ENCODE measurements at regions not wholly inside any gene's neighbourhood (a gene's known extent, or its start where the extent isn't known, plus 50 kb on each side); places are given as distances from the start of the nearest gene placed in this dataset.
A peak's percentile ranks its signal among the peaks of the same experiment; 100 is the strongest.
"Not testable (repeated sequence)": the region's sequence is repeated elsewhere in the genome, so short reads cannot be mapped to it uniquely, and the experiment has no call there.

DNA sequence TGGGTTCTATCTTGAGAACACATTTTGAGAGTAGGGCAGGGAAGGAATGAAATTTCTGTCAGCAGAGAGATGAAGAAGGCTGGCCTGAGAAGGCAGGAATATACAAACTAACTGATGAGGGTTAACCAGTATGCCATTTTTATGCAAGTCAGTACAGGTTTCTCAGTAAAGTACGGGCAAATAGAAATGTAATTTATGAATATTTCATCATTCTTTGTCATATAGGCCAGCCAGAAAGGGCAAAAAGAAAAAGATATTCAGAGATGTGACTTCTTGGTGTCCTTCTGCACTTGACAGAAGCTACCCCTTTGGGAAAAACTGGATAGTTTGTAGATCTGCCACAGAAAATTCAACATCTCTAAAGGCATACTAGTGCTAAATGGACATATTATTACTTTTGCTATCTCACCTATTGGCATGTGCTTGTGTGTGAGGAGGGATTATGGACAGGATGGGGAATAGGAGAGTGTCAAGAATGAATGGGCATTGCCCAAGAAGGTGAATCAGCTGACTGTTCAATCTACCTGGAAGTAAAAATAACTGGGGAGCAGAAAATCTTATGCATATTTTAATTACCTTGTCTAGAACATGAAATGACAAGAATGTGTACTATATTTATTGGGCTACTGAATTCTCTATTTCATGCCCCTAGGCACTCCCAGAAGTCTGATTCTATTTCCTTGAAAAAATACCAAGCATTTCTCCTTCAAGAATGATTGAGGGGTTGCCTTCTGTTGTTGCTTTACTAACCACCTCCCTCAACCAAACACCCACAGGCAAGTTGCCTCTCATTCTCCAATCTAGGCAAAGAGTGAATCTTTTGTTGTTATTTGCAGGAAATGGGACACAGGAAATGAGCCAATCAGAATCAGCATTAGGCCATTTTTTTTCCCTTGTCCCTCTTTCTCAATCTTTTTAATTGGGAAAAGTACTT, 175.1 kb upstream of the SLC38A2 start:
- Mint-ChIP-seq H3K36me3 (ENCODE audit: insufficient read depth, unreplicated experiment) (no peaks in the 10 kb centered on the region), H3K27ac (ENCODE audit: unreplicated experiment) (no peak overlapping the region), H3K9me3 (ENCODE audit: low read depth, unreplicated experiment) (peaks cover 10% of the 10 kb centered on the region), H3K4me1 (ENCODE audit: low read depth, unreplicated experiment) (peaks cover 32% of the 10 kb centered on the region), H3K27me3 (ENCODE audit: unreplicated experiment) (no peaks in the 10 kb centered on the region), H3K4me3 (ENCODE audit: low read depth, unreplicated experiment) (no peak overlapping the region)
- intact Hi-C loops (cut with micrococcal nuclease; ENCODE audit: unreplicated experiment): no loop called here
- DNase-seq: peak; percentile 3
- CTCF ChIA-PET: no interaction called here
- TF ChIP-seq CTCF (IDR thresholded peaks at IDR 0.05; ENCODE audit: unreplicated experiment): no peak
- no TSS peak for BruUV-seq (replicated peaks)

- no peaks in the 10 kb centered on the region for H3K27me3 Mint-ChIP-seq (ENCODE audit: unreplicated experiment)
- peaks cover 10% of the 10 kb centered on the region for H3K9me3 Mint-ChIP-seq (ENCODE audit: low read depth, unreplicated experiment)
- no peak for DNase-seq
- CTCF ChIA-PET: no interaction called here
- peaks cover 32% of the 10 kb centered on the region for H3K4me1 Mint-ChIP-seq (ENCODE audit: low read depth, unreplicated experiment)
- no peak for TF ChIP-seq CTCF (IDR thresholded peaks at IDR 0.05; ENCODE audit: unreplicated experiment)
- BruUV-seq (replicated peaks): no TSS peak
- H3K4me3 Mint-ChIP-seq (ENCODE audit: low read depth, unreplicated experiment): no peak overlapping the region
- intact Hi-C loops (cut with micrococcal nuclease; ENCODE audit: unreplicated experiment): no loop called here
- H3K27ac Mint-ChIP-seq (ENCODE audit: unreplicated experiment): no peak overlapping the region
- no peaks in the 10 kb centered on the region for H3K36me3 Mint-ChIP-seq (ENCODE audit: insufficient read depth, unreplicated experiment)
These were observed 174.2 kb upstream of the SLC38A2 start for GRCh38 chr12:46546634-46547273.

DNA sequence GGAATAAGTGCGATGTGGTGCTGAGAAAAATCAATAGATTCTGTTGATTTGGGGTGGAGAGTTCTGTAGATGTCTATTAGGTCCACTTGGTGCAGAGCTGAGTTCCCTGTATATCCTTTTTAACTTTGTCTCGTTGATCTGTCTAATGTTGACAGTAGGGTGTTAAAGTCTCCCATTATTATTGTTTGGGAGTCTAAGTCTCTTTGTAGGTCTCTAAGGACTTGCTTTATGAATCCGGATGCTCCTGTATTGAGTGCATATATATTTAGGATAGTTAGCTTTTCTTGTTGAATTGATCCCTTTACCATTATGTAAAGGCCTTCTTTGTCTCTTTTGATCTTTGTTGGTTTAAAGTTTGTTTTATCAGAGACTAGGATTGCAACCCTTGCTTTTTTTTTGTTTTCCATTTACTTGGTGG, 170.8 kb upstream of the SLC38A2 start:
- BruUV-seq (replicated peaks); CTCF ChIA-PET; H3K27me3 Mint-ChIP-seq (ENCODE audit: unreplicated experiment); H3K36me3 Mint-ChIP-seq (ENCODE audit: insufficient read depth, unreplicated experiment); intact Hi-C loops (cut with micrococcal nuclease; ENCODE audit: unreplicated experiment); DNase-seq; H3K9me3 Mint-ChIP-seq (ENCODE audit: low read depth, unreplicated experiment); H3K4me3 Mint-ChIP-seq (ENCODE audit: low read depth, unreplicated experiment); H3K27ac Mint-ChIP-seq (ENCODE audit: unreplicated experiment): not testable (repeated sequence)
- peaks cover 17% of the 10 kb centered on the region for H3K4me1 Mint-ChIP-seq (ENCODE audit: low read depth, unreplicated experiment)

DNA sequence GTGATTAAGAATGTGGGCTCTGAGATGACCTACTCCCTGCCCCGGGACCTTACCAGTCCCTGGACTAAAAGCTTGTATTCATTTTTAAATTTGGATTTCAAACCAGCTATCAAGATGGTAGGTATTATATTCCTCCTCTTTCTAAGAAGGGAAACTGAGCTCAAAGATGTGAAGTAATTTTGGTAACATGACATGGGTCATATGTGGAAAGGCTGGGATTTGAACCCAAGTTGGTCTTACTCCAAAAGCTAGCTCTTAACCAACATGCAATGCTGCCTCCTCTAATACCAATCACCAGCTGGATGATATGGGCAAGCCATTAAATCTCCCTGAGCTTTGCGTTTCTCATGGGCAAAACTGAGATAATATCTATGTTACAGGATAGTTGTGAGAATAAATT, 166.4 kb upstream of the SLC38A2 start:
- intact Hi-C loops (cut with micrococcal nuclease; ENCODE audit: unreplicated experiment): no loop called here
- Mint-ChIP-seq H3K9me3 (ENCODE audit: low read depth, unreplicated experiment) (peaks cover 4% of the 10 kb centered on the region), H3K27me3 (ENCODE audit: unreplicated experiment) (no peaks in the 10 kb centered on the region), H3K4me1 (ENCODE audit: low read depth, unreplicated experiment) (no peaks in the 10 kb centered on the region), H3K4me3 (ENCODE audit: low read depth, unreplicated experiment) (no peak overlapping the region), H3K27ac (ENCODE audit: unreplicated experiment) (no peak overlapping the region), H3K36me3 (ENCODE audit: insufficient read depth, unreplicated experiment) (no peaks in the 10 kb centered on the region)
- no TSS peak for BruUV-seq (replicated peaks)
- TF ChIP-seq CTCF (IDR thresholded peaks at IDR 0.05; ENCODE audit: unreplicated experiment): no peak
- CTCF ChIA-PET: no interaction called here
- no peak for DNase-seq

All from Calu3 (cell line).